Mesothelial cell of epicardium (in vitro differentiated cells): ENCODE measurements at regions not wholly inside any gene's neighbourhood (a gene's known extent, or its start where the extent isn't known, plus 50 kb on each side); places are given as distances from the start of the nearest gene placed in this dataset.

Experiments
- DNase-seq, 2 experiments: peaks; one replicate each; pipeline ENCODE4 v3.0.0; 2021; ENCODE audit warnings: low spot score in 2 of 2; ENCODE audit not compliant: unreplicated experiment in 2 of 2
- H3K27ac Mint-ChIP-seq: 2 replicates; pipeline ENCODE4 v1.8.0; 2021; ENCODE audit warnings: mixed read lengths
- H3K27me3 Mint-ChIP-seq: 2 replicates; pipeline ENCODE4 v1.8.0; 2021; ENCODE audit warnings: low read depth, mixed read lengths
- H3K36me3 Mint-ChIP-seq: 2 replicates; pipeline ENCODE4 v1.8.0; 2021; ENCODE audit warnings: mixed read lengths
- H3K4me1 Mint-ChIP-seq: 2 replicates; pipeline ENCODE4 v1.8.0; 2021; ENCODE audit warnings: mixed read lengths
- H3K4me3 Mint-ChIP-seq: 2 replicates; pipeline ENCODE4 v1.8.0; 2021; ENCODE audit warnings: mild to moderate bottlenecking, moderate library complexity, mixed read lengths
- H3K9me3 Mint-ChIP-seq: 2 replicates; pipeline ENCODE4 v1.8.0; 2021; ENCODE audit warnings: mixed read lengths
- TF ChIP-seq, protein P1 (sequence below): fragments of 200-600 bp; sonication (generic); IDR thresholded peaks from one replicate; pipeline ENCODE4 v1.5.0; 2021; ENCODE audit warnings: antibody characterized with exemption; ENCODE audit not compliant: unreplicated experiment

GRCh38 chr10:14403359-14403758 is 72.6 kb upstream of the FRMD4A start:
- Mint-ChIP-seq H3K9me3 (no peaks in the 10 kb centered on the region), H3K4me1 (peaks cover 41% of the 10 kb centered on the region), H3K27me3 (no peaks in the 10 kb centered on the region), H3K27ac (peak overlapping the region; percentile 90), H3K4me3 (no peak overlapping the region), H3K36me3 (no peaks in the 10 kb centered on the region)
- TF ChIP-seq, protein P1, sequence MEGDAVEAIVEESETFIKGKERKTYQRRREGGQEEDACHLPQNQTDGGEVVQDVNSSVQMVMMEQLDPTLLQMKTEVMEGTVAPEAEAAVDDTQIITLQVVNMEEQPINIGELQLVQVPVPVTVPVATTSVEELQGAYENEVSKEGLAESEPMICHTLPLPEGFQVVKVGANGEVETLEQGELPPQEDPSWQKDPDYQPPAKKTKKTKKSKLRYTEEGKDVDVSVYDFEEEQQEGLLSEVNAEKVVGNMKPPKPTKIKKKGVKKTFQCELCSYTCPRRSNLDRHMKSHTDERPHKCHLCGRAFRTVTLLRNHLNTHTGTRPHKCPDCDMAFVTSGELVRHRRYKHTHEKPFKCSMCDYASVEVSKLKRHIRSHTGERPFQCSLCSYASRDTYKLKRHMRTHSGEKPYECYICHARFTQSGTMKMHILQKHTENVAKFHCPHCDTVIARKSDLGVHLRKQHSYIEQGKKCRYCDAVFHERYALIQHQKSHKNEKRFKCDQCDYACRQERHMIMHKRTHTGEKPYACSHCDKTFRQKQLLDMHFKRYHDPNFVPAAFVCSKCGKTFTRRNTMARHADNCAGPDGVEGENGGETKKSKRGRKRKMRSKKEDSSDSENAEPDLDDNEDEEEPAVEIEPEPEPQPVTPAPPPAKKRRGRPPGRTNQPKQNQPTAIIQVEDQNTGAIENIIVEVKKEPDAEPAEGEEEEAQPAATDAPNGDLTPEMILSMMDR, result no peak
- DNase-seq, result no peak

- TF ChIP-seq, protein P1, result no peak
- no peak for DNase-seq
- H3K4me1 Mint-ChIP-seq, result peaks cover 16% of the 10 kb centered on the region
- no peaks in the 10 kb centered on the region for H3K36me3 Mint-ChIP-seq
- H3K4me3 Mint-ChIP-seq, result no peak overlapping the region
- H3K27ac Mint-ChIP-seq, result no peak overlapping the region
- H3K27me3 Mint-ChIP-seq, result no peaks in the 10 kb centered on the region
- H3K9me3 Mint-ChIP-seq, result peaks cover 4% of the 10 kb centered on the region
These were observed 68.9 kb upstream of the FRMD4A start for GRCh38 chr10:14399641-14400040.

- DNase-seq, result no peak
- Mint-ChIP-seq H3K4me1 (peaks cover 3% of the 10 kb centered on the region), H3K4me3 (no peak overlapping the region), H3K27me3 (no peaks in the 10 kb centered on the region), H3K36me3 (peaks cover 2% of the 10 kb centered on the region), H3K27ac (peak overlapping the region; percentile 62), H3K9me3 (peaks cover 17% of the 10 kb centered on the region)
- TF ChIP-seq, protein P1, result no peak
These were observed 66.3 kb upstream of the FRMD4A start for GRCh38 chr10:14397066-14397465.

- TF ChIP-seq, protein P1, result peak; percentile 87
- peaks cover 17% of the 10 kb centered on the region for H3K9me3 Mint-ChIP-seq
- no peaks in the 10 kb centered on the region for H3K27me3 Mint-ChIP-seq
- H3K4me3 Mint-ChIP-seq, result no peak overlapping the region
- no peak for DNase-seq
- H3K36me3 Mint-ChIP-seq, result peaks cover 2% of the 10 kb centered on the region
- peak overlapping the region; percentile 62 for H3K27ac Mint-ChIP-seq
- H3K4me1 Mint-ChIP-seq, result peaks cover 3% of the 10 kb centered on the region
These were observed 65.8 kb upstream of the FRMD4A start for GRCh38 chr10:14396411-14397048.

DNA sequence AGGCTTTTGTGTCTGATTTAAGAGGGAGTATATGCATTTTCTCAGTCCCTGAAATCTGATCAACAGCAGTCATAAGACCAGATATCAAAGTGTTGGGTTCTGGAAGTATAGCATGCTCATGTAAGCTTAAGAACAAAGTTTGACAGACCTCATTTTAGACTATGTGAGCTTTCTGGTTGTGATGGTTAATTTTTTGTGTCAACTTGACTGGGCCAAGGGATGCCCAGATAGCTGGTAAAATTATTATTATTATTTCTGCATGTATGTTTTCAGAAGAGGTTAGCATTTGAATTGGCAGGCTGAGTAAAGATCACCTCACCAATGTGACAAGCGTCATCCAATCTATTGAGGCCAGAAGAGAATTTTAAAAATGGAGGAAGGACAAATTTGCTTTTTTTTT is 63.5 kb upstream of the FRMD4A start:
- TF ChIP-seq, protein P1, result no peak
- H3K27ac Mint-ChIP-seq, result no peak overlapping the region
- H3K27me3 Mint-ChIP-seq, result no peaks in the 10 kb centered on the region

More for the DNA sequence above, 63.5 kb upstream of the FRMD4A start:
- Mint-ChIP-seq H3K4me1 (peaks cover 3% of the 10 kb centered on the region), H3K4me3 (no peak overlapping the region), H3K9me3 (peaks cover 17% of the 10 kb centered on the region), H3K36me3 (peaks cover 2% of the 10 kb centered on the region)
- DNase-seq, result no peak
